Transverse colon (tissue), 3 donors: ENCODE measurements at regions not wholly inside any gene's neighbourhood (a gene's known extent, or its start where the extent isn't known, plus 50 kb on each side); places are given as distances from the start of the nearest gene placed in this dataset.

Source experiments
- CTCF ChIP-seq, 5 experiments: fragments of 200-600 bp in 3 of 5; fragments of 450-650 bp in 2 of 5; sonication (generic) in 3 of 5; IDR thresholded peaks; 1 replicate in 2 of 5; 2 replicates in 3 of 5; pipeline ENCODE4 v1.5.1; 2016 to 2017; ENCODE audit warnings: antibody characterized with exemption in 5 of 5, inconsistent platforms in 3 of 5, mild to moderate bottlenecking in 2 of 5, moderate library complexity in 1 of 5
- EP300 ChIP-seq: sonication (generic); formaldehyde crosslinking; IDR thresholded peaks from one replicate; pipeline ENCODE4 v1.6.1; 2017; ENCODE audit warnings: antibody characterized with exemption, low read depth
- POLR2A ChIP-seq: fragments of 450-650 bp; IDR thresholded peaks from one replicate; pipeline ENCODE4 v1.6.1; 2016; ENCODE audit warnings: antibody characterized with exemption, mild to moderate bottlenecking, moderate library complexity

GRCh38 chr6:113653275-113653674 is 203.9 kb upstream of the MARCKS start:
- TF ChIP-seq CTCF (IDR thresholded peaks at IDR 0.05) (no peak), EP300 (no peak), POLR2A (no peak)
